Gastrocnemius medialis (tissue), 4 donors: ENCODE measurements at regions not wholly inside any gene's neighbourhood (a gene's known extent, or its start where the extent isn't known, plus 50 kb on each side); places are given as distances from the start of the nearest gene placed in this dataset.

Experiments used
- ATAC-seq, 2 donors: fragments of 150-250 bp; one replicate each; pipeline ENCODE4 v1.9.1; 2016
- DNase-seq, 2 donors: peaks; one replicate each; pipeline ENCODE4 v3.0.0-alpha.2; 2019
- H3K27ac ChIP-seq, 4 donors: fragments of 200-600 bp; sonication (generic); 1 replicate in 1 of 4; 2 replicates in 3 of 4; pipeline ENCODE4 v1.5.1; 2016 to 2018; ENCODE audit warnings: mild to moderate bottlenecking in 2 of 4, moderate library complexity in 1 of 4
- H3K27me3 ChIP-seq, 3 donors: fragments of 200-600 bp; sonication (generic) in 2 of 3; 1 replicate in 1 of 3; 2 replicates in 2 of 3; pipeline versions ENCODE4 v1.5.1 to v1.6.0; 2016 to 2019; ENCODE audit warnings: mild to moderate bottlenecking in 1 of 3, moderate library complexity in 1 of 3
- H3K36me3 ChIP-seq, 2 donors: fragments of 200-600 bp; sonication (generic) in 1 of 2; one replicate each; pipeline ENCODE4 v1.5.1; 2017 to 2018
- H3K4me1 ChIP-seq, 2 donors: fragments of 200-600 bp; sonication (generic) in 1 of 2; one replicate each; pipeline ENCODE4 v1.5.1; 2016 to 2017; ENCODE audit warnings: mild to moderate bottlenecking in 2 of 2
- H3K4me3 ChIP-seq, 4 donors: fragments of 200-600 bp; sonication (generic) in 3 of 4; 1 replicate in 1 of 4; 2 replicates in 3 of 4; pipeline ENCODE4 v1.5.1; 2016 to 2019; ENCODE audit warnings: mild to moderate bottlenecking in 2 of 4
- H3K9me3 ChIP-seq, 3 donors: fragments of 200-600 bp; sonication (generic) in 2 of 3; 1 replicate in 1 of 3; 2 replicates in 2 of 3; pipeline ENCODE4 v1.5.1; 2016 to 2019
- CTCF ChIP-seq, 5 experiments: fragments of 450-650 bp in 3 of 5; fragments of 200-600 bp in 2 of 5; sonication (generic) in 2 of 5; IDR thresholded peaks in 4 of 5; conservative IDR thresholded peaks in 1 of 5; 1 replicate in 4 of 5; 2 replicates in 1 of 5; pipeline ENCODE4 v1.5.1; 2016 to 2019; ENCODE audit warnings: antibody characterized with exemption in 5 of 5, mild to moderate bottlenecking in 3 of 5, moderate library complexity in 3 of 5
- POLR2A ChIP-seq, 2 donors: fragments of 450-650 bp; IDR thresholded peaks; one replicate each; pipeline ENCODE4 v1.6.1; 2017; ENCODE audit warnings: antibody characterized with exemption in 2 of 2, mild to moderate bottlenecking in 2 of 2, moderate library complexity in 2 of 2
- in situ Hi-C, 4 donors: fragments of 200-750 bp; cut with MboI; loops; one replicate each; pipeline versions ENCODE4 v1.15.0 to v1.8.0; 2017; ENCODE audit warnings: low sequenced_read_pairs in 4 of 4
- intact Hi-C: fragments of 100-400 bp; cut with DNase I; formaldehyde crosslinking; loops from one replicate; pipeline ENCODE4 v1.15.1; 2023; ENCODE audit warnings: low total_unique reads

- Histone ChIP-seq H3K9me3 (no peaks in the 10 kb centered on the region), H3K36me3 (no peaks in the 10 kb centered on the region), H3K4me3 (no peak overlapping the region), H3K27me3 (no peaks in the 10 kb centered on the region), H3K27ac (no peak overlapping the region), H3K4me1 (no peaks in the 10 kb centered on the region)
- TF ChIP-seq CTCF (IDR thresholded peaks at IDR 0.05 in 4 of 5, conservative IDR thresholded peaks at IDR 0.05 in 1 of 5), result no peak
- no peak for TF ChIP-seq POLR2A (IDR thresholded peaks at IDR 0.05)
- intact Hi-C loops (no loop called here), in situ Hi-C loops (no loop called here)
- ATAC-seq, result no peak
- DNase-seq, result no peak
Observed at GRCh38 chr1:170318141-170318540, 172.4 kb downstream of the NTMT2 start.

- H3K36me3 ChIP-seq, result no peaks in the 10 kb centered on the region
- no peaks in the 10 kb centered on the region for H3K9me3 ChIP-seq
- no peak for DNase-seq
- H3K4me3 ChIP-seq, result no peak overlapping the region
- TF ChIP-seq POLR2A (IDR thresholded peaks at IDR 0.05), result no peak
- no peak for TF ChIP-seq CTCF (IDR thresholded peaks at IDR 0.05 in 4 of 5, conservative IDR thresholded peaks at IDR 0.05 in 1 of 5)
- ATAC-seq, result no peak
- no peaks in the 10 kb centered on the region for H3K27me3 ChIP-seq
- H3K4me1 ChIP-seq, result no peaks in the 10 kb centered on the region
- no peak overlapping the region for H3K27ac ChIP-seq
- intact Hi-C loops (no loop called here), in situ Hi-C loops (no loop called here)
Observed at GRCh38 chr1:170318736-170319135, 173.0 kb downstream of the NTMT2 start.

GRCh38 chr1:170321113-170321512, 175.4 kb downstream of the NTMT2 start:
- no peaks in the 10 kb centered on the region for H3K36me3 ChIP-seq

GRCh38 chr1:170326186-170326585, 180.4 kb downstream of the NTMT2 start:
- ATAC-seq, result no peak
- in situ Hi-C loops, result no loop called here

More at GRCh38 chr1:170321113-170321512, 175.4 kb downstream of the NTMT2 start:
- no peak for DNase-seq
- no peak overlapping the region for H3K27ac ChIP-seq
- no peaks in the 10 kb centered on the region for H3K9me3 ChIP-seq
- TF ChIP-seq CTCF (IDR thresholded peaks at IDR 0.05 in 4 of 5, conservative IDR thresholded peaks at IDR 0.05 in 1 of 5) (no peak), POLR2A (IDR thresholded peaks at IDR 0.05) (no peak)
- no peaks in the 10 kb centered on the region for H3K4me1 ChIP-seq
- no peak for ATAC-seq
- in situ Hi-C loops (no loop called here), intact Hi-C loops (no loop called here)
- no peaks in the 10 kb centered on the region for H3K27me3 ChIP-seq
- no peak overlapping the region for H3K4me3 ChIP-seq

More at GRCh38 chr1:170326186-170326585, 180.4 kb downstream of the NTMT2 start:
- intact Hi-C loops, result no loop called here
- no peaks in the 10 kb centered on the region for H3K4me1 ChIP-seq
- no peak overlapping the region for H3K4me3 ChIP-seq
- H3K36me3 ChIP-seq, result no peaks in the 10 kb centered on the region
- TF ChIP-seq CTCF (IDR thresholded peaks at IDR 0.05 in 4 of 5, conservative IDR thresholded peaks at IDR 0.05 in 1 of 5), result no peak
- no peak for TF ChIP-seq POLR2A (IDR thresholded peaks at IDR 0.05)
- H3K9me3 ChIP-seq, result no peaks in the 10 kb centered on the region
- DNase-seq, result no peak
- no peak overlapping the region for H3K27ac ChIP-seq
- no peaks in the 10 kb centered on the region for H3K27me3 ChIP-seq
